Breast epithelium (tissue), 3 donors: ENCODE measurements at regions not wholly inside any gene's neighbourhood (a gene's known extent, or its start where the extent isn't known, plus 50 kb on each side); places are given as distances from the start of the nearest gene placed in this dataset.

Experiments
- CTCF ChIP-seq, 3 donors: fragments of 450-650 bp; IDR thresholded peaks; one replicate each; pipeline ENCODE4 v1.5.1; 2016 to 2017; ENCODE audit warnings: antibody characterized with exemption in 3 of 3, mild to moderate bottlenecking in 3 of 3, moderate library complexity in 3 of 3
- POLR2A ChIP-seq: fragments of 450-650 bp; IDR thresholded peaks from one replicate; pipeline ENCODE4 v1.6.1; 2016; ENCODE audit warnings: antibody characterized with exemption, mild to moderate bottlenecking, moderate library complexity
- POLR2AphosphoS5 ChIP-seq, 3 donors: sonication (generic); formaldehyde crosslinking; IDR thresholded peaks; one replicate each; pipeline ENCODE4 v1.6.1; 2017; ENCODE audit warnings: antibody characterized with exemption in 3 of 3

DNA sequence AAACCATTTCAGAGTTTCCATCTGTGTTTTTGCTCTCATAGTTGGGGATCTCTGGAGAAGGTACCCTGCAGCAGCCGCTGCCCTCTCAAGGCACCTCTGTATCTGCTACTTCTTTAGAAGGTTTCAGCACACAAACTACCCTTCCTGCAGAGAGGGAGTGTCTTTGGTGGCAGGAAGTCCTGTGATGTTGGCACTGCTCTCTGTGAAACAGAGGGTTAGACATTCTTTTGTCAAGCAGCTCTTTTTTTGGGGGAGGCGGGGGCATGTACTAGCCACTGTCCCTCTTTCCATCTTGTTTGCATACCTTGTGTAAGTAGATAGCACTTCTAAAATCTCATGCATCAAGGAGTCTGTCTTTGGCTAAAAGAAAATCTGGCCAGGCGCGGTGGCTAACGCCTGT lies 352.6 kb downstream of the BMP4 start:
- TF ChIP-seq POLR2AphosphoS5 (IDR thresholded peaks at IDR 0.05) (no peak), CTCF (IDR thresholded peaks at IDR 0.05) (no peak), POLR2A (no peak)
